Glutamatergic neuron (in vitro differentiated cells): ENCODE measurements at regions not wholly inside any gene's neighbourhood (a gene's known extent, or its start where the extent isn't known, plus 50 kb on each side); places are given as distances from the start of the nearest gene placed in this dataset.

Source experiments
- DNase-seq: peaks from one replicate; pipeline ENCODE4 v3.0.0; 2022
- H3K27ac Mint-ChIP-seq: one replicate; pipeline ENCODE4 v1.8.0; 2020; ENCODE audit warnings: mild to moderate bottlenecking, mixed read lengths, inconsistent platforms; ENCODE audit not compliant: unreplicated experiment
- H3K27me3 Mint-ChIP-seq: one replicate; pipeline ENCODE4 v1.8.0; 2020; ENCODE audit warnings: mild to moderate bottlenecking, moderate library complexity, mixed read lengths, inconsistent platforms; ENCODE audit not compliant: unreplicated experiment
- H3K36me3 Mint-ChIP-seq: one replicate; pipeline ENCODE4 v1.8.0; 2020; ENCODE audit warnings: mild to moderate bottlenecking, mixed read lengths, inconsistent platforms; ENCODE audit not compliant: unreplicated experiment
- H3K4me1 Mint-ChIP-seq: one replicate; pipeline ENCODE4 v1.8.0; 2020; ENCODE audit warnings: mild to moderate bottlenecking, low read depth, mixed read lengths, inconsistent platforms; ENCODE audit not compliant: unreplicated experiment
- H3K4me3 Mint-ChIP-seq: one replicate; pipeline ENCODE4 v1.8.0; 2020; ENCODE audit warnings: mild to moderate bottlenecking, mixed read lengths, inconsistent platforms; ENCODE audit not compliant: unreplicated experiment
- H3K9me3 Mint-ChIP-seq: one replicate; pipeline ENCODE4 v1.8.0; 2020; ENCODE audit warnings: mild to moderate bottlenecking, moderate library complexity, mixed read lengths, inconsistent platforms; ENCODE audit not compliant: unreplicated experiment
- CTCF ChIP-seq: fragments of 200-600 bp; sonication (generic); IDR thresholded peaks from one replicate; pipeline ENCODE4 v1.5.0; 2021; ENCODE audit not compliant: partially characterized antibody, unreplicated experiment

GRCh38 chr7:24354456-24354855 is 70.5 kb downstream of the NPY start:
- H3K4me3 Mint-ChIP-seq = no peak overlapping the region

DNA sequence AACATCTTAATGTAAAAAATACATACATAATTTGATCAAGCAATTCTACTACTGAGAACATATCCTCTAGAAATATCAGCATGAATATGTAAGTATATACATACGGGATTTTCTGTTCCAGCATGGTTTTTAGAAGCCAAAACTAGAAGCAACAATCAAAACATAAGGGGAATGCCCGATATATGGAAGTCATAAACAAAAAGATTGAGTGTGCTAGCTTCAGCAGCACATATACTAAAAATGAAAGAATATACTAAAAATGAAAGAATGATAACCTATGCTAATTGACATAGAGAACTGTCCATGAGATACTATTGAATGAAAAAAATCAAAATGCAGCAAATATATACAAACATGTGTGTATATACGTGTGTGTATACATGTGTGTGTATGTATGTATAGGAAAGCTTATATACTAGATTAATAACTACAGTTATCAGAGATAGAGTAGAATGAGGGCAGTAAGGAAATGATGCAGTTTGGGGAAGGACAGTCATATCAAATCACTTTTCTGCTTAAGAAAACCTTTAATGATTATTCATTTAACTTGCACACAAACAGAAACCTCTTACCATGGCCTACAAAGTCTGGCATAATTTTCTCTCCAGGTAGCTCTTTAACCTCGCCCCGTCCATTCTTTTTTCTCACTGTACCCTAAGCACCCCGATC is 72.9 kb downstream of the NPY start:
- peaks cover 11% of the 10 kb centered on the region for H3K4me1 Mint-ChIP-seq
- H3K4me3 Mint-ChIP-seq = no peak overlapping the region
- peaks cover 18% of the 10 kb centered on the region for H3K36me3 Mint-ChIP-seq
- no peak for TF ChIP-seq CTCF
- DNase-seq = no peak
- no peaks in the 10 kb centered on the region for H3K9me3 Mint-ChIP-seq
- peaks cover 3% of the 10 kb centered on the region for H3K27me3 Mint-ChIP-seq
- no peak overlapping the region for H3K27ac Mint-ChIP-seq

More at GRCh38 chr7:24354456-24354855, 70.5 kb downstream of the NPY start:
- no peak for DNase-seq
- Mint-ChIP-seq H3K4me1 (peaks cover 4% of the 10 kb centered on the region), H3K36me3 (peaks cover 18% of the 10 kb centered on the region), H3K27ac (no peak overlapping the region), H3K9me3 (no peaks in the 10 kb centered on the region), H3K27me3 (peaks cover 3% of the 10 kb centered on the region)
- no peak for TF ChIP-seq CTCF

DNA sequence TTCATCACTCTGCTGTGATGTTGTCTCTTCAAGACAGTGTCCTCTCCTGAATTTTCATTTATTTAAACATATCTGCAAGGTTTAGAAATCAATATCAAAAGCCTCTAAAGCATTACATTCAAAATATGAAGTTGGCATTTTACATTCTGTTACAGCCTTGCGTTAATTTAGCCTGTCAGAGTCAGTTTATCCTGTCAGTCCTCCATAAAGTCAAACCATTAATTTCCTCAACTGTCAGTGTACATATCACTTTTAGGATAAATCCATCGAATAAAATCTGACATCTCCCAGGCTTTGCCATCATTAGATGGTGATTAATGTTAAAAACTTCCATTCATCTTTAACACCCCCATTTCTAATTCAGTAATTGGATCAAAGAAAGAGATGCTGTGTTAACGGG is 77.0 kb downstream of the NPY start:
- Mint-ChIP-seq H3K27ac (no peak overlapping the region), H3K36me3 (no peaks in the 10 kb centered on the region), H3K9me3 (no peaks in the 10 kb centered on the region), H3K4me3 (no peak overlapping the region), H3K27me3 (no peaks in the 10 kb centered on the region), H3K4me1 (peaks cover 21% of the 10 kb centered on the region)
- no peak for DNase-seq
- no peak for TF ChIP-seq CTCF

DNA sequence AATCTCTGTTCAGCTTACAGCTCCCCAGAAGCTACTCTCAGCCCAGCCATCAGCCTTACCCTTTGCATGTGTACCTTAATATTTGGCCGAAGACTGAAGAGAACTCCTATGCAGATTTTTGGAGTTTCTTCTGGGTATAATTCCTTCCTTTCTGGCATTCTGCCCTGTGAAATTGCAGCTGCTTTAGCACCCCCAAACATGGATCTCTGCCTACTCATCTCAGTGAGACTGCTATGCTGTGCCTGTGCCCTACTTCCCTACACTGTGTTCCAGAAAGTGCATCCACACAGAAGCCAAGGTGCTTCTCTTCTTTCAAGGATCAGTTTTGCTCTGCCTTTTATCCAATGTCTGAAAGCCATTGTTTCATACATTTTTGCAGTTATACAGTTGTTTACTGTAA is 81.6 kb downstream of the NPY start:
- H3K9me3 Mint-ChIP-seq = peaks cover 4% of the 10 kb centered on the region
- no peaks in the 10 kb centered on the region for H3K36me3 Mint-ChIP-seq

GRCh38 chr7:24366876-24367275 is 82.9 kb downstream of the NPY start:
- Mint-ChIP-seq H3K27me3 (peaks cover 2% of the 10 kb centered on the region), H3K4me1 (peaks cover 35% of the 10 kb centered on the region), H3K9me3 (peaks cover 7% of the 10 kb centered on the region), H3K36me3 (no peaks in the 10 kb centered on the region), H3K4me3 (peak overlapping the region; percentile 43), H3K27ac (peak overlapping the region; percentile 93)
- no peak for DNase-seq
- TF ChIP-seq CTCF = no peak

More for the DNA sequence above, 81.6 kb downstream of the NPY start:
- TF ChIP-seq CTCF = no peak
- peak overlapping the region; percentile 29 for H3K27ac Mint-ChIP-seq
- peaks cover 2% of the 10 kb centered on the region for H3K27me3 Mint-ChIP-seq
- DNase-seq = no peak
- H3K4me1 Mint-ChIP-seq = peaks cover 45% of the 10 kb centered on the region
- H3K4me3 Mint-ChIP-seq = no peak overlapping the region
